ENCODE measurements at regions not wholly inside any gene's neighbourhood (a gene's known extent, or its start where the extent isn't known, plus 50 kb on each side); places are given as distances from the start of the nearest gene placed in this dataset.

DNA sequence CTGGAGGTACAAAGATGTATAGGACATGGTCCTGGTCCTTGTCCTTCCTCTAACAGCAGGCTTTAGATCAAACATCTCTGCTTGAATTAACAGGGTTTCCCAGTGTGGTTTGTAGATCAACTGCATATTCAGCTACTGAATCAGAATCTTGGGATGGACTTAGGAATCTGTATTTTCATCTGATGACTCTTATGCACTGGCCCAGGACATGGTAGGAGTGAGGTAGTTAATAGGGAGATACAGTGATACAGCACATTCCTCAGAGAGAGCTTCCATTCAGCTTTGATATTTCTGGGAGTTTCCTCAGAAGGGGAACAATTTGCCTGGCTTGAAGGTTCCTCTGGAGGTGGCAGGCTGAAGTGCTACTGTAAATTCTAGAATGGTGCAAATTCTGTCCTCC, 203.1 kb downstream of the LARP7 start:
- TF ChIP-seq RFX5 (IDR thresholded peaks at IDR 0.05; ENCODE audit: low read depth, low read length) (no peak), SMC3 (IDR thresholded peaks at IDR 0.05; ENCODE audit: low read depth, low read length) (no peak), RAD21 (IDR thresholded peaks at IDR 0.05; ENCODE audit: low read length) (no peak), POLR2A (IDR thresholded peaks at IDR 0.05; ENCODE audit: low read depth, low read length) (no peak), RCOR1 (IDR thresholded peaks at IDR 0.05; ENCODE audit: insufficient replicate concordance, low read length) (no peak), FOS (IDR thresholded peaks at IDR 0.05; ENCODE audit: low read depth, low read length) (no peak), BHLHE40 (IDR thresholded peaks at IDR 0.05; ENCODE audit: low read depth, low read length) (no peak), CHD1 (IDR thresholded peaks at IDR 0.05; ENCODE audit: low read depth, low read length) (no peak)
- TF ChIP-seq, protein P1, sequence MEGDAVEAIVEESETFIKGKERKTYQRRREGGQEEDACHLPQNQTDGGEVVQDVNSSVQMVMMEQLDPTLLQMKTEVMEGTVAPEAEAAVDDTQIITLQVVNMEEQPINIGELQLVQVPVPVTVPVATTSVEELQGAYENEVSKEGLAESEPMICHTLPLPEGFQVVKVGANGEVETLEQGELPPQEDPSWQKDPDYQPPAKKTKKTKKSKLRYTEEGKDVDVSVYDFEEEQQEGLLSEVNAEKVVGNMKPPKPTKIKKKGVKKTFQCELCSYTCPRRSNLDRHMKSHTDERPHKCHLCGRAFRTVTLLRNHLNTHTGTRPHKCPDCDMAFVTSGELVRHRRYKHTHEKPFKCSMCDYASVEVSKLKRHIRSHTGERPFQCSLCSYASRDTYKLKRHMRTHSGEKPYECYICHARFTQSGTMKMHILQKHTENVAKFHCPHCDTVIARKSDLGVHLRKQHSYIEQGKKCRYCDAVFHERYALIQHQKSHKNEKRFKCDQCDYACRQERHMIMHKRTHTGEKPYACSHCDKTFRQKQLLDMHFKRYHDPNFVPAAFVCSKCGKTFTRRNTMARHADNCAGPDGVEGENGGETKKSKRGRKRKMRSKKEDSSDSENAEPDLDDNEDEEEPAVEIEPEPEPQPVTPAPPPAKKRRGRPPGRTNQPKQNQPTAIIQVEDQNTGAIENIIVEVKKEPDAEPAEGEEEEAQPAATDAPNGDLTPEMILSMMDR (conservative IDR thresholded peaks at IDR 0.05; ENCODE audit: low read depth, low read length): no peak

Data from IMR-90 (cell line).